ENCODE measurements at regions not wholly inside any gene's neighbourhood (a gene's known extent, or its start where the extent isn't known, plus 50 kb on each side); places are given as distances from the start of the nearest gene placed in this dataset.
"Not testable (repeated sequence)": the region's sequence is repeated elsewhere in the genome, so short reads cannot be mapped to it uniquely, and the experiment has no call there.

DNA sequence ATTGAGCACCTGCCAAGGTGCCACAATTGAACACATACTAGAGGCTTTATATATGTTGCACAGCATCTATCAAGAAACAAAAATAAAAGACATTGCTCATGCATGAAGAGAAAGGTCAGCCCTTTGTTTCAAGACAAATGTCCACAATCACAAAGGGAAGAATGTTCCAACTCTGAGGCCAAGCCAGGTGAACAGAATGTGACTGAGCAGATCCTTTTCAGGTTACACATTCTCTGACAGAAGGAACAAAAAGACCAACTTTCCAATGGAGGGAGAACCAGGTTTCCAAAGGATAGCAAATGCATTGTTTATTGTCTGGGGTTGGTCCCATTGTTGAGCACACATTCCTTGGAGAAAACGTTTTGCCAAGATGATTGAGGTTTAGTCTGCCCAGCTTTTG, 50.2 kb upstream of the FAM174B start:
- no peak for DNase-seq

DNA sequence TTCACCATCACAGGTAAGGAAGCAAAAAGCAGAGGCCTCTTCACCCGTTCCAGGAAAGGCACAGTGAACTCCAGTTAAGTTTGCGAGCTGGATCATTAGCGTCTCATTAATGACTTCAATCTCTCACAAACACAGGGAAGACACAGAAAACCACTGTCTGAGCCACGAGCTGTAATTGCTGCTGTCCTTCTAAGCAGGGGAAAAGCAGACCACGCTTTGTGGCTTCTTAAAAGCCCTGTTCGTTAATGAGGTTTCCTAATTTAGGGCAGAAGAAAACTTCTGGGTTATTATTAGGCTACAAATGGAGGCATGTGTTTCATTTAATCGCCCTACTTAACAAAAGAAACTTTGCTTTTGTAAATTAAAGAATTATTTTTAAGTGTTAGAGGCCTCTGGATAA, 50.6 kb upstream of the FAM174B start:
- no peak for DNase-seq

DNA sequence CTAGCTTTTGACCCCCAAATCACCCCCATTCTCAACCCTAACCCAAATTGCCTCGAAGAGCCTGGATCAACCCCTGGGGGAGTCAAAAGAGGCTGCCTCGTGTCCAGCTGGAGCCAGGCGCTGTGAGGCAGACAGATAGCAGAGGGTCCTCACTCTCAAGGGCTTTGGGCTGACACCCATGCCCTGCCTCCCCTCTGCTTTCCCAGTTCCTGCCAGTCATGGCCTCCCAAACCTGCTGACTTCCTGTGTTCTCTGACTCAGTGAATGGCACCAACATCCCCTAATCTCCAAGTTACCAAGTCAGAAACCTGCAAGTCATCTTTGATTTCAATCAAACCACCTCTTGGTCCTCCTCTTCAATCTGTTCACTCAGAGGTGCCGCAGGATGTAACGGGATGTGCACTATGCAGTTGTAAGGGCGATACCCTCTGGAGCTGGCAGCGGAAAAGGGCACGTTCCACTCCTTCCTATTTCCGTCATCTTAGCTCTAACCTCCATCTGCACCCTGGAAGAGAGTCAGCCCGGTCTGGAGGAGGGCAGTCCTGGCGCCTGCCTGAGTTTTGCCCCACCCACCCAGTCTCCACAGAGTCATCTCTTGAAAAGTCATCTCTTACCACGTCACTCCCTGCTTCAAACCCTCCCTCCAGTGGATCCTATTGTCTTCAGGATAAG, 52.4 kb upstream of the FAM174B start:
- no peak for DNase-seq

DNA sequence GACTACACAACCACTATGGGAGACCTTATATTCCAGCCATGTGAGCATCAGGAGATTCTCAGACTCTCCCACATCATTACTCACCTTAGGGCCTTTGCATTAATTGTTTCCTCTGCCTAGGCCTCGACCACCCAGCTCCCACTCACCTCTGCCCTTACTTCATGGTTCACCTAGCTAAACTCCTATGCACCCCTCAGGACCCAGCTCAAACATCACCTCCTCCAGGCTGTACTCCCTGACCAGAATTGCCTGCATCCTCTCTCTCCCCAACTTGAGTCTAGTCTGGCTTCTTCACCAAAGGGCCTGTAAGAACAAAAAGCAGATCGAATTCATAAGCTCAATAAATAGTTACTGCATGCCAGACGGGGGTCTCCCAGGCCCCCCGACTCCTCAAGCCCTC, 53.1 kb upstream of the FAM174B start:
- DNase-seq, result no peak

DNA sequence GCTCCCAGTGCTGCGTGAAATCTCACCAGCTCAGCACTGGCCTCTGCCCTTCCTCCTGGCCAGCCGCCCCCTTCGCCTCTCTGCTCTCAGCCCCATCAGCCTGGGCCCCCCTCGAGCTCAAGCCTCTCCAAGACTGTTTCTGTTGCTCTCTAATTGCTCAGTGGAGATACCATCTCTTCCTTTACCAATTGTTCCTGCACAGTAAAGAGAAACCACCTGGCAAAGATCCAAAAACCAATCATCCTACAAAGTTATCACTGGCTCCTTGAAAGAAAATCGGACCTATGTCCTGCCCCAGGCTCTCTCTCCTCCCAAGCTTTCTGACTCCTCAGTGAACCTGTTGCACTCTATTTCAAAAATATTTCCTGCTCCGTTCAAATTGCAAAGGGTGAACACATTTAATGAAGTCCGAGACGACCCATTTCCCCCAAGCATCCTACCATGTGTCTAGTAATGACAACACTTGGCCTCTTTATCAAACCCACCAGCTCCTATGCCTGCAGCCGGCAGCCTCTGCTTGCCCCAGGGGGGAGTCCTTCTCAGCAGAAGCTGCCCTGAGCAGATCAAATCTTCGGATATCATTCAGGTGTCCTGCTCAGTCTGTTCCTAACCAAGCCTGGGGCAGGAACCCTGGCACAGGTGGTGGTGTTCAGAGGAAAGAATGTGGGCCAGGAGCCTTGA, 53.7 kb upstream of the FAM174B start:
- DNase-seq, result no peak

DNA sequence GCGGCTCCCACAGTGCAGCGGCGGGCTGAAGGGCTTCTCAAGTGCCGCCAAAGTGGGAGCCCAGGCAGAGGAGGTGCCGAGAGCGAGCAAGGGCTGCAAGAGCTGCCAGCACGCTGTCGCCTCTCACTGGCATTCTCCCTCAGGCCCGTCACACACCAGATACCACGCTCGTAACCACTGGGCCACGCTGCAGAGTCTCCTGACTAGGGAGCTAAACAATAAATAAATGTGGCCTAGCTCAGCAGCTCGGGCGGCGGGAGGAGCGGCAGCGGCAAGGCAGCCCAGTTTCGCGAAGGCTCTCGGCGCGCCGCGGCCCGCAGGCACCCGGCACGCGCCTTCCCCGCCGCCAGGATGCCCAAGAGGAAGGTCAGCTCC, 55.9 kb upstream of the FAM174B start:
- DNase-seq, result no peak

DNA sequence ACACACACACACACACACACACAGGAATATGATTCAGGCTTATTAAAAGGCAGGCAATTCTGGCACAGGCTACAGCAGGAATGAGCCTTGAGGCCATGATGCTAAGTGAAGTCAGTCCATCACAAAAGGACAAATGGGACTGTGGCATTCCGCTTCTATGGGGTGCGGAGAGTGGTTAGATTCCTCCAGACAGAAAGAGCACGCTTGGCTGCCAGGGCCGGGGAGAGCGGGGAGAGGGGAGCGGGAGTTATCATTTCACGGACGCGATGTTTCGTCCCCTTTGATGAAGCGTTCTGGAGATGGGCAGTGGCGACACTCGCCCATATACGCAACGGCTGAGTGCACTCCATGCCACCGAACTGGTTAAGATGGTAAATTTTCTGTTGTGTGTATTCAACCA, 58.5 kb upstream of the FAM174B start:
- no peak for DNase-seq

DNA sequence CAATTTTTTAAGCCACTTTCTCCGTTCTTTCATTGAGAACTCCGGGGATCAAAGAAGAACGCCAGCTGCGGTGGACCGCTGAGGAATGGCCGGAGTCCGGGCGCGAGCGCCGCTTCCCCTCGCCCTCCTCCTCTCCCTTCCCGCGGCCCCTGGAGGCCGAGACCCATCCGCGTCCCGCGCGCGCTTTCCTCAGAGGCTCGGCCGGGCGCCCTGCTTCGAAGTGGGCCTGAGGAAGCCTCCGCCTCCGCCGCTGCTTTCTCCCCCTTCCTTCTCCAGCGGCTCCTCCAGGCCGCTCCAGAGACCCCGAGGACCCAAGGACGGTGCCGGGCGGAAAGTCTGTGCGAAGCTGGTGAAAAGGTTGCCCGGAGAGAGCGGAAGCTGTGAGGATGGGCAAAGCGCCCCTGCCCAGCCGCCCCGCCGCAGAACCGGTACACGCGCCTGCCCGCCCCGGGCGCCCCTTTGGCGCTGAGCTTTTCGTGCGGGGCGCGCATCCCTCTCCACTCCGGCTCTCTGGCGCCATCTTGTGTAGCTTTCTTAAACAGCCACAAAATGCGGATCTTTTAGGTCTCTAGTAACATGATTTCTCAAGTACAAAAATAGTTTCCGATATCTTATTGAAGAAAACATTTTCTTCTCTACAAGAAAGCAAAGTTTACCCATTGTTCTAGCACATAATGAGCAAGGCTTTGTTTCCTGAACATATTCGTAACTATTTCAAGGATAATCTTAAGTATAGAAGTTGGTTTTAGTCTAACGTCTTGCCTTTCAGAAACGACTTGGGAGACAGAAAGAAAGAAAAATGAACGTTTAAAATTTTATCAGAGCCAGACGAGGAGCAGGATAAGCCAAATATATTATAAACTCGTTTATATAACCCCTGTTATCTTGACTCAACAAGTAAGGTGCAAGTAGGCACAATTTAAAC, 59.2 kb upstream of the FAM174B start:
- DNase-seq, result no peak

DNA sequence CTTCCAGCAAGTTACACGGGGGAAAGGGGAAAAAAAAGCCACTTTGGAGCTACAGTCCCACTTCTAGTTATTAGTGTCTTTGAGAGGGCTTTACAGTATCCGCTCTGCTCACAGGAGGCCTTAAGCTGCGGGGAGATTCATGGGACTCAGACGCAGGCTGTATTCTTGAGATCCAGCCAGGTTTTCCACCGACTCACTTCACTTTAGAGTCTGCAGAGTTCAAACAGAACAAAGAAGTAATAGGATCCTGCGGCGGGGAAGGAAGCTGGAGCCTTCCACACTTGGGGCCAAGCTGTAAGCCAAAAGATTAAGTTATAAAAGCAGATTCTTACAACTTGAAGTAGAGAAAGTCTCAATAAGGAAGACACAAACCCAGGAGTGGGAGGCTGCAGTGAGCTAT, 60.2 kb upstream of the FAM174B start:
- no peak for DNase-seq

DNA sequence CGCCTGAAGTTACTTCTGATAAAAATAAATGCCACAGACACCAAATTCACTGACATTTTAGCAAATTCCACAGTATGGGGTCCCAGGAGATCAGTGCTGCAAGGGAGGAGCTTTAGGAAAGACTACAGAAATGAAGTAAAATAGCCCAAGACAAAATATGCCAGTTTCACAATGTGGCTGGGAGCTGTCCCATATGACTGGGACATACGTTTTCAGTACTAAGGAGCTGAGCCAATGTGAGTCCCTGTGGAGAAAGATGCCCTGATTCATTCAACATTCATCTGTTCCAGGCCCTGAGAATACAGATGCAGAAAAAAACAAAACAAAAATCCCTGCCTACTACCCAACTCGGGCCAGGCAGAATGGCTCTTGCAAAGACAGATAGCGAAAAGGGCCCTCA, 63.4 kb upstream of the FAM174B start:
- DNase-seq, result no peak

DNA sequence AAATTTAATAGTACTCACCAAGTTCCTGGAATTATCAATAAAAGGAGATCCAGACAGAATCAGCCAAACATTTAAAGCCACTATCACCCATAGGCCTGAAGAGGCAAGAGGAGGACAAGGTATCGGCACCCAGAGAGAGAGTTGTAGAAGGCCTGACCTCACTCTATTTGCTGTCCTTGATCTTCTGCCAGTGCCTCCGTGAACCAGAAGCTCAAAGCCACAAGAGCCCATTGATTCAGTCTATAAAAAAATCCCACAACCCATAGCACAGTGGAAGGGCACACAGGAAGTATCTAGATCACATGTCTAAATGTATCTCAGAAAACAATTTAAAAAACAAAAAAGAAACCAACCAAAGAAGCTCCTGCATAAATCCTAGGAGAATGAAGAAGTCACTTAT, 68.6 kb upstream of the FAM174B start:
- DNase-seq, result no peak

DNA sequence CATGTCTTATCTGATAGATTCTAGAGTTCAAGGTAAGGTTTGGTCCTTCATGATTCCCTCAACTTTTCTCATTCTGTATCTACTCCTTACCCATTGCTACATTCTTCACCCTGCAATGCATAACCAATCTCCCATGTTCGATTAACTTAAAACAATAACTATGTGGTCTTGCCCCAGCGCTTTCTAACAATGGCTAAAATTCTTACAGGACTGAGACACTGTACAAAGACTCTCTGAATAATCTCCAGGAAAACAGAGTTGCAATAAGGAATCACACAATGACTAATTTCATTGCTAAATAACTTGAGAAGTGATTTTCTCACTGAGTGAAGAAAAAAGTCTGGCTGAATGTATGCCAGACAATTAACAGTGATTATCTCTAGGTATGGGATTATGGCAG, 69.6 kb upstream of the FAM174B start:
- DNase-seq, result no peak

DNA sequence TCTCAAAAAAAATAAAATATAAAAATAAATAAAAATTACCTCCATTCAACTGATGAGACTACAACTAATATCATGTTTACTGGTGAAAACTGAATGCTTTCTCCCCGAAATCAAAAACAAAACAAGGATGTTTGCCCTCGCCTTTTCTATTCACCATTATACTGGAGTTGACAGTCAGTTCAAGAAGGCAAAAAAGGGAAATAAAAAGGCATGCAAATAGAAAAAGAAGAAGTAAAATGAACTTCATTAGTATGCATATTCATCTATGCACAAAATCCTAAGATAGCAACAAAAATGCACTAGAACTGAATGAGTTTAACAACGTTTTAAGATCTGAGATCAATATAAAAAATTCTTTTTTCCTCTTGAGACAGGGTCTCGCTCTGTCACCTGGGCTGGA, 72.7 kb upstream of the FAM174B start:
- DNase-seq, result no peak

DNA sequence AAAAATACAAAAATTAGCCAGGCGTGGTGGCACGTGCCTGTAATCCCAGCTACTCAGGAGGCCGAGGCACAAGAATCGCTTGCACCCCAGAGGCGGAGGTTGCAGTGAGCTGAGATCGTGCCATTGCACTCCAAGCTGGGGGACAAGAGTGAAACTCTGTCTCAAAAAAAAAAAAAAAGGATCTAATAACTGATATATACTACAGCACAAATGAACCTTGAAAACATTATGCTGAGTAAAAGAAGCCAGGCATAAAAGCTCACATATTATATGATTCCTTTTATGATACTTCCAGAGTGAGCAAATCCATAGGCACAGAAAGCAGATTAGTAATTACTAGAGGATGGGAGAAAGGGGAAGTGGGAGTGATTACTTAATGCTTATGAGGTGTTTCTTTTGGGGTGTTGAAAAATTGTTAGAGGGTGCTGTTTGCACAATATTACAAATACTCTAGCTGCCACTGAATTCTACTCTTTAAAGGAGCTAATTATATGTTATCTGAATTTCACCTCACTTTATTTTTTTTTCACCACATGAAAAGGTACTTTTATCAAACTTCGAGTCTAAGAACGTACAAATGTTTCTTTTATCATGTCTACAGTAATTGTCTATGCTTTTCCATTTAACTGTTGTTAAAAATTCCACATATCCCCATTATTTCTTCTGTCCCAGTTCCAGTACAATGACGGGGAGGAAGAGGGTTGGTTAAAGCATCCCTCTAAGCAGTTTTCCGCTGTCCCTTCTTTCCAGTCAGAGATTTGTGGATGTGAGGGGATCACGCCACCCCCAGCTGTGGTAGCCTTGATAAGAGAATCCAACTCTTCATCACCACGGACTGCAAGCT, 77.7 kb upstream of the FAM174B start:
- DNase-seq, result no peak

DNA sequence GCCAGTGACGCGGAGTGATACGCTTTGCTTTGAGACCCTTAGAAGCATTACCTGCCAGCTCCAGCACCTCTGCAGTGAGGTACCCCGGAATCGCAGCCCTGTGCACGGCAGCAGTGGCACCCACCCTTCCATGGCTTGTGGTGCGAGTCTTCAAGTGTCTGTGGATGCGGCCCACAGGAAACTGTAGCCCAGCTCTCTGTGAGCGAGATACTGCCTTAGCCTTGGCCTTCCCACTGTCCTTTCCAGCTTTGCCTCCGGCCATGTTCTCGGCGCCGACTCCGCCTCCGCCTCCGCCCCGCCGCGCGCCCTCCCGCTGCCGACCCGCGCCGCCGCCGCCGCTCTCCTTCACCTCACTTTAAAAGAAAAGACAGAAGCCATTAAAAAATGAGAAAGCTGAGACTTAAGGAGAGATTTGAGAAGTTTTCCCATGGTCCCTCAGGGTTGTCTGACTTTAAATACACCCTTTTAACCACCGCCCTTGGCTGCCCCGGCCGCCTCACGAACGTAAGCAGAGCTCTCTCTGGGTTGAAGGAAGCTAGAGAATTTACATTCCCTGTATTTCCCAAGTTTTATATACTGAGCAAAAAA, 78.5 kb upstream of the FAM174B start:
- no peak for DNase-seq

DNA sequence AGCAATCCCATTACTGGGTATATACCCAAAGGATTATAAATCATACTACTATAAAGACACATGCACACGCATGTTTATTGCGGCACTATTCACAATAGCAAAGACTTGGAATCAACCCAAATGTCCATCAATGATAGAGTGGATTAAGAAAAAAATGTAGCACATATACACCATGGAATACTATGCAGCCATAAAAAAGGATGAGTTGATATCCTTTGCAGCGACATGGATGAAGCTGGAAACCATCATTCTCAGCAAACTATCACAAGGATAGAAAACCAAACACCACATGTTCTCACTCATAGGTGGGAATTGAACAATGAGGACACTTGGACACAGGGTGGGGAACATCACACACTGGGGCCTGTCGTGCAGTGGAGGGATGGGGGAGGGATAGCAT, 83.7 kb upstream of the FAM174B start:
- DNase-seq, result not testable (repeated sequence)

DNA sequence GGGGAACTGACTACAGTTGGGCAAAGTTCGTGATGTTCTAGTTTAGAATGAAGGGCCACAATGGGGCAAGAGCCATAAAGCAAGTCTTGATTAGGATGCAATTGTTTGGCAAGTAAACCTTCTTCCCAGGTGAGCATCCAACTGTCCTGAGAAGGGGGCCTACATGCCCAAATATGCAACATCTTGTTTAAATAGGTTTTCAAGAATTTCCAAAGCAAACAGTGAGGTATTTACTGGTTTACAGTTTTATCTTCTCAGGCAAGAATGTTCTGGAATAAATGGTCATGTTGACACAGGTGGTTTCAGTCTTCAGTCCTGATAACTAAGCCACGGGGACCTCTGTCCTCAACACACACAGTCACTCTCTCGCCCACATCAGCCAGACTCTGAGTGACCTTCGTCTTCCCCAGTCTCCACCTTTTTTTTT, 90.3 kb upstream of the FAM174B start:
- DNase-seq, result no peak

DNA sequence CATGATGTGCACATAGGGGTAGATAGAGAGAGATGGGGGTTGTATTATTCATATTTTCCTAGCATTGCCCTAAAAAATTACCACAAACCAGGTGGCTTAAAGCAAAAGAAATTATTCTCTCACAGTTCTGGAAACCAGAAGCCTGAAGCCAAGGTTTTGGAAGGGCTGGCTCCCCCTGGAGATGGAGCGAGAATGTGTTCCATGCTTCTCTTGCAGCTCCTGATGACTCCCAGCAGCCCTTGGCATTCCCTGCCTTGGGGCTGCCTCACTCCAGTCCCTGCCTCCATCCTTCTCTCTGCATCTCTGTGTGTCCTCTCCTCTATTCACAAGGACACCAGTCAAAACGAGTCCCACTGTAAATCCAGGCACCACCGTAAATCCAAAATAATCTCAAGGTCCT, 91.5 kb upstream of the FAM174B start:
- no peak for DNase-seq

DNA sequence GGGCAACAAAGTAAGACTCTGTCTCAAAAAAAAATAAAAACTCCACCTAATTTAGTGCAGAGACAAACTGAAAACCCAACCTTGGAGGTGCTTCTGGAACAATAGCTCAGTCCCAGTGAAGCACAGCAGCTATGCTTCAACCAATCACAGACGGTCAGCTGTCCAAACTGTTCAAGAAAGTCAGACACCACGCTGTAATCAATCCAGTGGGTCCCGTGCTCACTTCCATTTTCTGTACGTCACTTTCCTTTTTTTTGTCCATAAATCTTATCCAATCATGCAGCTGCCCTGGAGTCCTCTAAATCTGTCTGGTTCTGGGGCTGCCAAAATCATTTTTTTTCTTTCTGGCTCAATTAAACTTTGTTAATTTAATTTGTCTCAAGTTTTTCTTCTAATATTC, 93.6 kb upstream of the FAM174B start:
- DNase-seq, result no peak

DNA sequence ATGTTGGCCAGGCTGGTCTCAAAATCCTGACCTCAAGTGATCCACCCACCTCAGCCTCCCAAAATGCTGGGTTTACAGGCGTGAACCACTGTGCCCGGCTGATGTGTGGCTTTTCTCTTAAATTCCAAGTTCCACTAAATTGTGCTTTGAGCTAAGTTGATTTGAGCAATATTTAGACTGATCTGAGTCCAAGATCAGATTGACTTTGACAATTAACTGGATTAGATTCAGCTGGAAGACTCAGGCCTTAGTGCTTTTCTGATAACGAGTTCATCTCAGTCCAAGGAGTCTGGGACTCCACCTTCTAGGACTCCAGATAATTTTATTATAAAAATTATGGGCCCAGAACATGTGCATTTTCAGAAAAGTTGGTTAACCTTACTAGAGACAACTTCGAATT, 94.4 kb upstream of the FAM174B start:
- DNase-seq, result no peak

DNA sequence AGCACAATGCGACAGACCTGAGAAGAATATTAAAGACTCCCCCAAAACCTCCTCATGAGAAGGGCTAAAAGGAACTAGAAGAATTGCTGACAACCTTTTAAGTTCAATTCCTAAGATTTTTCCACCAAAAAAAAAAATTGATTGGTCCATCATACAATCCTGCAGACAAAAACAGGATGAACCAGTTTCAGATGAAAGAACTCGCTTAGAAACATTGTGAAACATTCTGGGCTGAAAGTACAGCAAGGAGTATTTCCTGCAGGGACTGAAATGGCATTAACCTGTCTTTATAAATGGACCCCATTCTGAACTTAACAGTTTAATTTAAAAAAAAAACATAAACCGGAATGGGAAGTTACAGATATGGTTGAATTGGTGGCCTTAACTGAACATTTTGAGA, 96.0 kb upstream of the FAM174B start:
- DNase-seq, result no peak

DNA sequence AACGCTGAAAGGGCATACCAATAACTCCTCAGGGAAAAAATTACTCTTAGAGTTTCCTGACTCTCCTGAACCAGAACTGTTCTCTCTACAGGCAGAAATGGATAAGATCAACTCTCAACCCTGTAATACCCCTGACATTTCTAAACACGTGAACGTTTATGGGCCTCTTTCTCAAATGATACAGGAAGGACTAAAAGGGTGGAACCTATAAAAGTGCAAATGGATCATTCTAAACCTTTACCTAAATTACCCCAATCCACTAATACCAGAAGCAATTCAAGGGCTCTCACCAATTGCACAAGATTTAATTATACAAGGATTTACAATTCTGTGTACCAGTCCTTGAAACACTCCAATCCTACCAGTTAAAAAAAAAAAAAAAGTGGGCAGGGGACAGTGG, 98.0 kb upstream of the FAM174B start:
- no peak for DNase-seq

DNA sequence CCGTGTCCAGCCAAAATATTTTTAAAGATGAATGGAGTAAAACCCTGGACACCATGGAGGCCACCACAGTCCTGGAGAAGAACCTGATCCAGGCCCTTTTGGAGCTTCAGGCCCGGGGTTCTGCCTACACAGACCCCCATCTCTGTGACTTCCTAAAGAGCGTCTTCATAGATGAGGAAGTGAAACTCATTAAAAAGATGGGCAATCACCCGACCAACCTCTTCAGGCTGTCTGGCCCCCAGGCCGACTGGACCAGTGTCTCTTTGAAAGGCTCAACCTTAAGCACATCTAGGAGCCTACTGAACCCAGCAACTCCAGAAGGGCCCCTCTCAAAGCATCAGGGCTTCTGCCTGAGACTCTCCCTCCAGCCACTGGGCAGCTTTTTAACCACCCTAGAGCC, 107.9 kb upstream of the FAM174B start:
- DNase-seq, result no peak
